B cell (primary cell): ENCODE measurements at regions not wholly inside any gene's neighbourhood (a gene's known extent, or its start where the extent isn't known, plus 50 kb on each side); places are given as distances from the start of the nearest gene placed in this dataset.
"Not testable (repeated sequence)": the region's sequence is repeated elsewhere in the genome, so short reads cannot be mapped to it uniquely, and the experiment has no call there.

ENCODE experiments used
- ATAC-seq: fragments of 200-7000 bp; cut with Tn5 transposase; one replicate; pipeline ENCODE4 v1.10.0; 2021; ENCODE audit warnings: low read depth, mild to moderate bottlenecking, moderate number of reproducible peaks, moderate library complexity
- CTCF ChIA-PET: fragments of 350-600 bp; sonication (Branson Sonifier 250); formaldehyde crosslinking; loops from one replicate; lab custom pipeline; 2021; ENCODE audit warnings: antibody characterized with exemption, inconsistent platforms; lab: Charles Lee
- POLR2A ChIA-PET: fragments of 350-600 bp; sonication (Branson Sonifier 250); formaldehyde crosslinking; loops from one replicate; lab custom pipeline; 2021; ENCODE audit warnings: antibody characterized with exemption; lab: Charles Lee
- DNase-seq: peaks from one replicate; pipeline ENCODE4 v3.0.0; 2013
- H2AFZ ChIP-seq: 2 replicates; pipeline ENCODE4 v1.6.1; 2012; ENCODE audit warnings: mild to moderate bottlenecking, low read depth, low read length; ENCODE audit not compliant: insufficient read depth, poor library complexity, severe bottlenecking
- H3K27ac ChIP-seq, 2 donors: 1 replicate in 1 of 2; 2 replicates in 1 of 2; pipeline ENCODE4 v1.5.1; 2012 to 2013; ENCODE audit warnings: low read length in 2 of 2, mild to moderate bottlenecking in 2 of 2, moderate library complexity in 1 of 2
- H3K27me3 ChIP-seq, 4 experiments: fragments of 200-600 bp in 1 of 4; sonication (generic) in 1 of 4; replicated peaks in 1 of 4; 1 replicate in 2 of 4; 2 replicates in 2 of 4; pipeline versions ENCODE4 v1.6.1 to v1.7.0; 2013 to 2016; ENCODE audit warnings: low read length in 3 of 4, mild to moderate bottlenecking in 2 of 4, mixed read lengths in 1 of 4, moderate library complexity in 1 of 4; ENCODE audit not compliant: insufficient read depth in 4 of 4, control insufficient read depth in 3 of 4; ENCODE audit errors: control extremely low read depth in 1 of 4
- H3K36me3 ChIP-seq, 2 experiments: replicated peaks in 1 of 2; 1 replicate in 1 of 2; 2 replicates in 1 of 2; pipeline versions ENCODE4 v1.6.1 to v1.7.1; 2013; ENCODE audit warnings: low read length in 1 of 2; ENCODE audit not compliant: insufficient read depth in 2 of 2, control insufficient read depth in 1 of 2; ENCODE audit errors: control extremely low read depth in 1 of 2, extremely low read depth in 1 of 2
- H3K4me1 ChIP-seq, 2 donors: fragments of 200-600 bp in 1 of 2; sonication (generic) in 1 of 2; 1 replicate in 1 of 2; 2 replicates in 1 of 2; pipeline versions ENCODE4 v1.5.1 to v1.6.1; 2013 to 2017; ENCODE audit warnings: low read length in 2 of 2; ENCODE audit not compliant: control insufficient read depth in 2 of 2, insufficient read depth in 2 of 2
- H3K4me2 ChIP-seq: replicated peaks from 2 replicates; pipeline ENCODE3; 2012; ENCODE audit warnings: mild to moderate bottlenecking, low read depth, low read length; ENCODE audit not compliant: poor library complexity, severe bottlenecking
- H3K4me3 ChIP-seq, 5 experiments: fragments of 200-600 bp in 1 of 5; sonication (generic) in 1 of 5; 1 replicate in 3 of 5; 2 replicates in 2 of 5; pipeline versions ENCODE4 v1.5.1 to v1.7.0; 2011 to 2016; ENCODE audit warnings: low read length in 4 of 5, mild to moderate bottlenecking in 4 of 5, low read depth in 2 of 5, control low read depth in 1 of 5, moderate library complexity in 1 of 5; ENCODE audit not compliant: insufficient read depth in 1 of 5; ENCODE audit errors: control extremely low read depth in 1 of 5, extremely low read depth in 1 of 5
- H3K79me2 ChIP-seq: fragments of 200-600 bp; sonication (generic); one replicate; pipeline ENCODE4 v1.6.0; 2016; ENCODE audit warnings: low read length; ENCODE audit not compliant: control insufficient read depth, insufficient read depth
- H3K9ac ChIP-seq: fragments of 200-600 bp; sonication (generic); 2 replicates; pipeline ENCODE4 v1.6.1; 2017; ENCODE audit warnings: mild to moderate bottlenecking, low read length, moderate library complexity
- H3K9me3 ChIP-seq, 3 donors: one replicate each; pipeline versions ENCODE4 v1.6.1 to v1.7.1; 2013; ENCODE audit warnings: low read length in 2 of 3; ENCODE audit not compliant: control insufficient read depth in 2 of 3, insufficient read depth in 1 of 3; ENCODE audit errors: control extremely low read depth in 1 of 3
- H4K20me1 ChIP-seq: 2 replicates; pipeline ENCODE4 v1.6.0; 2012; ENCODE audit warnings: mild to moderate bottlenecking, low read length; ENCODE audit not compliant: insufficient read depth, control insufficient read depth, poor library complexity, severe bottlenecking
- H3K27ac Mint-ChIP-seq: one replicate; pipeline ENCODE4 v1.8.0; 2021; ENCODE audit warnings: mixed read lengths
- H3K27me3 Mint-ChIP-seq: one replicate; pipeline ENCODE4 v1.8.0; 2021; ENCODE audit warnings: mixed read lengths
- H3K4me1 Mint-ChIP-seq: one replicate; pipeline ENCODE4 v1.8.0; 2021; ENCODE audit warnings: mixed read lengths
- H3K4me3 Mint-ChIP-seq: one replicate; pipeline ENCODE4 v1.8.0; 2021; ENCODE audit warnings: mixed read lengths
- H3K9me3 Mint-ChIP-seq: one replicate; pipeline ENCODE4 v1.8.0; 2022; ENCODE audit warnings: mixed read lengths; ENCODE audit not compliant: insufficient read depth
- EZH2 ChIP-seq: IDR thresholded peaks from 2 replicates; pipeline ENCODE4 v1.6.1; 2012; ENCODE audit warnings: borderline replicate concordance, low read depth, mild to moderate bottlenecking, moderate library complexity, low read length; ENCODE audit not compliant: insufficient read depth, poor library complexity, severe bottlenecking
- WGBS: methylation state at CpG from one replicate; pipeline ENCODE4 v1.1.5; 2013; ENCODE audit warnings: missing lambda C conversion rate; ENCODE audit not compliant: insufficient coverage; 5-methylcytosine and 5-hydroxymethylcytosine counted together
- intact Hi-C: fragments of 100-400 bp; cut with micrococcal nuclease; formaldehyde crosslinking; loops from one replicate; pipeline ENCODE4 v1.10.0; 2022
- TF ChIP-seq, protein P1 (sequence below): fragments of 200-600 bp; IDR thresholded peaks from one replicate; pipeline ENCODE4 v1.8.0; 2022; ENCODE audit warnings: antibody characterized with exemption, mild to moderate bottlenecking

DNA sequence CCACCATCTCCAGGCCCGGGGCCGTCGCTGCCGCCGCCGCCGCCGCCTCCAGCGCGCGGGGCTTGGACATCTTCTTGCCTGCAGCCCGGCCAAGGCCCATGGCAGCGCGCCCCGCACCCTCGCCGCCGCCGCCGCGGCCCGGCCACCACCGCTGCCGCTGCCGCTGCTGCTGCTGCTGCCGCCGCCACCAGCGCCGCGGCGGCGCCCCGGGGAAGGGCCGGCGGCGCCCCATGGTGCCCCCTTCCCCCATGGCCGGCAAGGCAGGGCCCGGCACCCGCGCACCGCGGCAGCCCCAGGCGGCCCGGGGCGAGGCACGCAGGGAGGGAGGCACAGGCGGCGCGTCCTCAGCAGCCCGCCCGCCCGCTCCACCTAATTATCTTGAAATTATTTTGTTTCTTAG, 3057.4 kb downstream of the RPIA start:
- Histone ChIP-seq H3K4me2 (no peak overlapping the region), H2AFZ (no peak overlapping the region), H3K27ac (no peak overlapping the region), H3K36me3 (no peaks in the 10 kb centered on the region), H3K4me3 (no peak overlapping the region), H3K9me3 (no peaks in the 10 kb centered on the region), H3K9ac (no peak overlapping the region), H4K20me1 (no peaks in the 10 kb centered on the region), H3K4me1 (no peaks in the 10 kb centered on the region), H3K27me3 (no peaks in the 10 kb centered on the region), H3K79me2 (no peaks in the 10 kb centered on the region)
- TF ChIP-seq, protein P1, sequence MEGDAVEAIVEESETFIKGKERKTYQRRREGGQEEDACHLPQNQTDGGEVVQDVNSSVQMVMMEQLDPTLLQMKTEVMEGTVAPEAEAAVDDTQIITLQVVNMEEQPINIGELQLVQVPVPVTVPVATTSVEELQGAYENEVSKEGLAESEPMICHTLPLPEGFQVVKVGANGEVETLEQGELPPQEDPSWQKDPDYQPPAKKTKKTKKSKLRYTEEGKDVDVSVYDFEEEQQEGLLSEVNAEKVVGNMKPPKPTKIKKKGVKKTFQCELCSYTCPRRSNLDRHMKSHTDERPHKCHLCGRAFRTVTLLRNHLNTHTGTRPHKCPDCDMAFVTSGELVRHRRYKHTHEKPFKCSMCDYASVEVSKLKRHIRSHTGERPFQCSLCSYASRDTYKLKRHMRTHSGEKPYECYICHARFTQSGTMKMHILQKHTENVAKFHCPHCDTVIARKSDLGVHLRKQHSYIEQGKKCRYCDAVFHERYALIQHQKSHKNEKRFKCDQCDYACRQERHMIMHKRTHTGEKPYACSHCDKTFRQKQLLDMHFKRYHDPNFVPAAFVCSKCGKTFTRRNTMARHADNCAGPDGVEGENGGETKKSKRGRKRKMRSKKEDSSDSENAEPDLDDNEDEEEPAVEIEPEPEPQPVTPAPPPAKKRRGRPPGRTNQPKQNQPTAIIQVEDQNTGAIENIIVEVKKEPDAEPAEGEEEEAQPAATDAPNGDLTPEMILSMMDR, result no peak
- TF ChIP-seq EZH2, result no peak
- Mint-ChIP-seq H3K27ac (no peak overlapping the region), H3K9me3 (no peaks in the 10 kb centered on the region), H3K4me3 (no peak overlapping the region), H3K4me1 (no peaks in the 10 kb centered on the region), H3K27me3 (no peaks in the 10 kb centered on the region)
- ChIA-PET CTCF (no interaction called here), POLR2A (no interaction called here)
- DNase-seq (peak; percentile 12), ATAC-seq (peak; percentile 87)
- 41% methylated on average over 47 of the region's 52 CpGs for WGBS
- intact Hi-C loops, result no loop called here

DNA sequence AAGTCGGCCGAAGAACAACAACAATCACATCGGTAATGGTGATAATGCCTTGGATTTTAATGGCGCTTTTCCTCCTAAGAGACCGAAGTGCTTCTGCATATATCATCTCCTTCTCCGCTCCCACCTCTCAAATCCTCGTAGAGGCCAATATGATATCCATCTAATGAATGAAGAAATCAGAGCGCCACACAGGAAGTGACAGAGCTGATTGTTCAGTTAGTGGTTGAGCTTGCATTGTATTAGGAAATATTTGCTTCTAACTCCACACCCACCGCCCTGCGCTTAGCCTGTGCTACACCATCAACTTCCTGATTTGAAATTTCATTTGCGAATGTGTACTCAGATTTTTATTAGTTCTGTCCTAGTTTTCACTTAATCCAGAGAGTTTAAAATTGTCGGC, 3058.2 kb downstream of the RPIA start:
- H3K4me3 ChIP-seq, H3K27me3 ChIP-seq, H4K20me1 ChIP-seq, H3K9me3 ChIP-seq, H3K9ac ChIP-seq, intact Hi-C loops, H3K27ac ChIP-seq, CTCF ChIA-PET, H3K4me2 ChIP-seq, H3K79me2 ChIP-seq, ATAC-seq, H3K27me3 Mint-ChIP-seq, H3K9me3 Mint-ChIP-seq, DNase-seq, H3K4me1 Mint-ChIP-seq, H3K27ac Mint-ChIP-seq, H2AFZ ChIP-seq, H3K4me1 ChIP-seq, POLR2A ChIA-PET, H3K36me3 ChIP-seq, H3K4me3 Mint-ChIP-seq: not testable (repeated sequence)
- WGBS, result no CpG with 5 or more reads among the region's 12 CpGs

DNA sequence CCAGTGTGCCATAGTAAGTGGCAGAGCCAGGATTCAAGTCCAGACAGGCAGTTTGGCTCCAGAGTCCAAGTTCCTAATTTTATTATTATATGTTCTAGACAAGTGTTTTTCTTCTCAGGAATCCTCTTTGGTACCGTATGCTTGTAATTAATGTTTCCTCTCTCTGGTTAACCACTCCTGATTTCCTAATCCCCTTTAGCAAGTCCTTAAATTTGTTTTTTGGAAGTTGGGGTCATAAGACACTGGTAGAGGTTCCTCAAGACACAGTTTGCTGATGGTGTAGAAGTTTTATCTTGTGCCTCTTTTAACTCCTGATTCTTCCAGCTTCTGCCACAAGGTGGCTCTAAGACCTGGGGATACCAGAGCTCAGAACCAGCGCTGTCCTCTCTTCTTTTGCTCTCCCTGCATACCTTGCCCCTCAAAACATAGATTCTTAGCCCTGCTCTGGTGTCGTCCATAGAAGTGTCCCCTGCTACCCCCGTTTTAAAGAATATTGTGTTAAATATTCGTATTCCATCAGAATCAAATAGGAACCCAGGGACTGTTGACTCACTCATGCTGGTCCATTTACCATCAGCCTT, 3068.0 kb downstream of the RPIA start:
- no CpG with 5 or more reads among the region's 5 CpGs for WGBS
- H4K20me1 ChIP-seq, H3K9me3 ChIP-seq, POLR2A ChIA-PET, H3K4me1 ChIP-seq, H3K79me2 ChIP-seq, H3K9me3 Mint-ChIP-seq, DNase-seq, H3K27ac Mint-ChIP-seq, H3K4me3 ChIP-seq, H3K4me3 Mint-ChIP-seq, H3K36me3 ChIP-seq, H3K9ac ChIP-seq, H3K4me1 Mint-ChIP-seq, ATAC-seq, H3K4me2 ChIP-seq, H3K27me3 ChIP-seq, H3K27ac ChIP-seq, CTCF ChIA-PET, H2AFZ ChIP-seq, intact Hi-C loops, H3K27me3 Mint-ChIP-seq: not testable (repeated sequence)
